ENCODE measurements at regions not wholly inside any gene's neighbourhood (a gene's known extent, or its start where the extent isn't known, plus 50 kb on each side); places are given as distances from the start of the nearest gene placed in this dataset.

DNA sequence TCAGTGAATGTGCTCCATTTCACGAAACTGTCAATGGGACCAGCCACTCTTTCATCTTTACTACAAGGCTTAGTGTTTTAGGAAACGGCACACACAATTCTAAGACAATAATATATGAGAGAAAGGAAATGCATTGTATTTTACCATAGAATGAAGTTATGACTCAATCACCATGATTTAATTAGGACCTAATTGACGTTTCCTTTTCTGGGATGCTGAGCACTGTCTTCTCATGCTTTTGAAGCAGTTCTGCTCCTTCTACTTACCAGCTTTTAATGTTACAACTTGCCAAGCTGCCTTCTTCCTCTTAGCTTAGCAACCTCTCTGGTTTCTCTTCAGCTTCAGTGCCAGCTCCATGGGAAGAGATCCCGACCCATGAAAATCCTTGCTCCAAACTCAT is 94.3 kb upstream of the SERPINE2 start:
- no peak overlapping the region for H3K4me3 ChIP-seq (replicated peaks in 1 of 3; ENCODE audit: insufficient read depth in 1 of 3, low read depth in 1 of 3, low read length in 3 of 3)
- intact Hi-C loops (cut with micrococcal nuclease) (no loop called here), dilution Hi-C loops (cut with MboI; ENCODE audit: extremely low pct_ligation_motif_present, low sequenced_read_pairs) (no loop called here)
- H3K27ac ChIP-seq (ENCODE audit: insufficient read depth, low read depth, low read length) = no peak overlapping the region
- ChIA-PET CTCF (interaction anchor here (1.2 to 1.7 kb wide), 2 partner anchors 9 to 139 kb away, joined by 6 to 7 read pairs; no protein-coding TSS in a partner anchor), POLR2A (no interaction called here)
- no peaks in the 10 kb centered on the region for H3K9me3 ChIP-seq (replicated peaks; ENCODE audit: control insufficient read depth, insufficient read depth, low read length)
- TF ChIP-seq, protein P1, sequence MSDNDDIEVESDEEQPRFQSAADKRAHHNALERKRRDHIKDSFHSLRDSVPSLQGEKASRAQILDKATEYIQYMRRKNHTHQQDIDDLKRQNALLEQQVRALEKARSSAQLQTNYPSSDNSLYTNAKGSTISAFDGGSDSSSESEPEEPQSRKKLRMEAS (IDR thresholded peaks at IDR 0.05; ENCODE audit: insufficient read depth, insufficient read length) = no peak
- H3K79me2 ChIP-seq (ENCODE audit: control insufficient read depth, insufficient read depth, low read length) = no peaks in the 10 kb centered on the region
- no peak overlapping the region for H3K9ac ChIP-seq (replicated peaks; ENCODE audit: extremely low read depth, insufficient read depth, low read length)
- no peak for FAIRE-seq
- no peak for DNase-seq (ENCODE audit: low read depth, low spot score)
- H3K9me1 ChIP-seq (replicated peaks; ENCODE audit: control insufficient read depth, extremely low read depth, insufficient read depth, low read length) = no peaks in the 10 kb centered on the region
- H4K20me1 ChIP-seq (replicated peaks; ENCODE audit: control insufficient read depth, extremely low read depth, insufficient read depth, low read length) = no peaks in the 10 kb centered on the region
- H3K4me2 ChIP-seq (ENCODE audit: insufficient read depth, low read length) = no peak overlapping the region
- peaks cover 52 to 59% of the 10 kb centered on the region in 2 experiments for H3K27me3 ChIP-seq (ENCODE audit: control insufficient read depth in 2 of 2, insufficient read depth in 2 of 2, low read length in 2 of 2)
- no TSS peak for BruUV-seq (replicated peaks)
- no peaks in the 10 kb centered on the region for H3K4me1 ChIP-seq (ENCODE audit: control insufficient read depth, extremely low read depth, insufficient read depth, low read length)
- no peaks in the 10 kb centered on the region for H3K36me3 ChIP-seq (ENCODE audit: control insufficient read depth in 2 of 2, extremely low read depth in 1 of 2, insufficient read depth in 2 of 2, low read length in 2 of 2)
- H2AFZ ChIP-seq (ENCODE audit: low read depth, low read length) = no peak overlapping the region

DNA sequence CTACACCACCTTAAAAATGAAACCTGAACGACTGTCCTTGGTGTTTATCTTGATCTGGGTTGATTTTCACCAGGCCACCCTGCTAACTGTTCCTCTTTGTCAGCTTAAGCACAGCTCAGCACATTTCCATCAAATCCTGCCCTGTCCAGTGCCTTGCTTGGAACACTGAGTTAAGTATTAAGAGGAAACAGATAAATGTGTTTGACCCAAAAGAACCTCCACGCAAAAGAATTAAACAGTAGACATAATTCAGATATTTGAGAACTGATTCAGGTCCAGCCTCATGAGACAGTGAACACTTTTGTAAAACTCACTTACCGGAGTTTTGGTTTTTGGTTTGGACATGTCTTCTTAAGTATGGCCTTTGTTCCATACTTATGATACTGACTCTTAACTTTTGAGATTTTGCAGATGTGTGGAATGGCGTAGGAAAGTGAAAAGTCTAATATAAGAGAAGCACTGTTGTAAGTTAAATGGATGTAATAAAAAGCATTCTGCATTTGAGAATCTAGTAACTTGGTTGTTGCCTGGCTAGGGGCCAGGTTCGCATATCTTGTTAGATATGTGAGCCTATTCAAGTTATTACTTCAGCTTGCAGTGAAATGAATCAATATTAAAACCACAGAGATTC is 88.9 kb upstream of the SERPINE2 start:
- dilution Hi-C loops (cut with MboI; ENCODE audit: extremely low pct_ligation_motif_present, low sequenced_read_pairs) (no loop called here), intact Hi-C loops (cut with micrococcal nuclease) (no loop called here)
- Histone ChIP-seq H4K20me1 (replicated peaks; ENCODE audit: control insufficient read depth, extremely low read depth, insufficient read depth, low read length) (no peaks in the 10 kb centered on the region), H3K36me3 (ENCODE audit: control insufficient read depth in 2 of 2, extremely low read depth in 1 of 2, insufficient read depth in 2 of 2, low read length in 2 of 2) (no peaks in the 10 kb centered on the region), H3K27ac (ENCODE audit: insufficient read depth, low read depth, low read length) (no peak overlapping the region), H3K9ac (replicated peaks; ENCODE audit: extremely low read depth, insufficient read depth, low read length) (no peak overlapping the region), H2AFZ (ENCODE audit: low read depth, low read length) (no peak overlapping the region), H3K4me2 (ENCODE audit: insufficient read depth, low read length) (no peak overlapping the region), H3K4me1 (ENCODE audit: control insufficient read depth, extremely low read depth, insufficient read depth, low read length) (peaks cover 6% of the 10 kb centered on the region), H3K27me3 (ENCODE audit: control insufficient read depth in 2 of 2, insufficient read depth in 2 of 2, low read length in 2 of 2) (peaks cover 23 to 26% of the 10 kb centered on the region in 2 experiments), H3K9me3 (replicated peaks; ENCODE audit: control insufficient read depth, insufficient read depth, low read length) (no peaks in the 10 kb centered on the region), H3K9me1 (replicated peaks; ENCODE audit: control insufficient read depth, extremely low read depth, insufficient read depth, low read length) (no peaks in the 10 kb centered on the region), H3K79me2 (ENCODE audit: control insufficient read depth, insufficient read depth, low read length) (no peaks in the 10 kb centered on the region), H3K4me3 (replicated peaks in 1 of 3; ENCODE audit: insufficient read depth in 1 of 3, low read depth in 1 of 3, low read length in 3 of 3) (no peak overlapping the region)
- DNase-seq (ENCODE audit: low read depth, low spot score) (no peak), FAIRE-seq (no peak)
- ChIA-PET POLR2A (no interaction called here), CTCF (no interaction called here)
- no TSS peak for BruUV-seq (replicated peaks)
- TF ChIP-seq GATA2 (IDR thresholded peaks at IDR 0.05; ENCODE audit: insufficient read depth, insufficient read length, low read depth, low read length) (no peak), FOS (IDR thresholded peaks at IDR 0.05; ENCODE audit: borderline replicate concordance, insufficient read depth, low read length) (no peak), POLR2A (IDR thresholded peaks at IDR 0.05; ENCODE audit: low read depth, low read length) (no peak), MYC (IDR thresholded peaks at IDR 0.05; ENCODE audit: low read depth, low read length) (no peak), JUN (IDR thresholded peaks at IDR 0.05; ENCODE audit: borderline replicate concordance, insufficient read depth, insufficient read length, low read depth) (no peak), EZH2 (IDR thresholded peaks at IDR 0.05; ENCODE audit: borderline replicate concordance, low read depth, low read length, severe bottlenecking) (no peak), POLR2AphosphoS5 (IDR thresholded peaks at IDR 0.05; ENCODE audit: insufficient read depth, low read depth, low read length) (no peak)
- TF ChIP-seq, protein P2, sequence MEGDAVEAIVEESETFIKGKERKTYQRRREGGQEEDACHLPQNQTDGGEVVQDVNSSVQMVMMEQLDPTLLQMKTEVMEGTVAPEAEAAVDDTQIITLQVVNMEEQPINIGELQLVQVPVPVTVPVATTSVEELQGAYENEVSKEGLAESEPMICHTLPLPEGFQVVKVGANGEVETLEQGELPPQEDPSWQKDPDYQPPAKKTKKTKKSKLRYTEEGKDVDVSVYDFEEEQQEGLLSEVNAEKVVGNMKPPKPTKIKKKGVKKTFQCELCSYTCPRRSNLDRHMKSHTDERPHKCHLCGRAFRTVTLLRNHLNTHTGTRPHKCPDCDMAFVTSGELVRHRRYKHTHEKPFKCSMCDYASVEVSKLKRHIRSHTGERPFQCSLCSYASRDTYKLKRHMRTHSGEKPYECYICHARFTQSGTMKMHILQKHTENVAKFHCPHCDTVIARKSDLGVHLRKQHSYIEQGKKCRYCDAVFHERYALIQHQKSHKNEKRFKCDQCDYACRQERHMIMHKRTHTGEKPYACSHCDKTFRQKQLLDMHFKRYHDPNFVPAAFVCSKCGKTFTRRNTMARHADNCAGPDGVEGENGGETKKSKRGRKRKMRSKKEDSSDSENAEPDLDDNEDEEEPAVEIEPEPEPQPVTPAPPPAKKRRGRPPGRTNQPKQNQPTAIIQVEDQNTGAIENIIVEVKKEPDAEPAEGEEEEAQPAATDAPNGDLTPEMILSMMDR (IDR thresholded peaks at IDR 0.05; ENCODE audit: extremely low read depth in 1 of 2, insufficient read depth in 1 of 2, low read depth in 1 of 2, low read length in 2 of 2) = no peak
- TF ChIP-seq, protein P1 (IDR thresholded peaks at IDR 0.05; ENCODE audit: insufficient read depth, insufficient read length) = no peak

All from endothelial cell of umbilical vein (primary cell).